PC-3 (cell line): ENCODE measurements at regions not wholly inside any gene's neighbourhood (a gene's known extent, or its start where the extent isn't known, plus 50 kb on each side); places are given as distances from the start of the nearest gene placed in this dataset.

Experiments used
- CTCF ChIP-seq: fragments of 300-600 bp; sonication (generic); conservative IDR thresholded peaks from 2 replicates; pipeline ENCODE4 v1.5.1; 2017; ENCODE audit warnings: antibody characterized with exemption, low read depth, mild to moderate bottlenecking, low read length
- EZH2 ChIP-seq: fragments of 300-600 bp; sonication (generic); IDR thresholded peaks from one replicate; pipeline ENCODE4 v1.6.1; 2017; ENCODE audit warnings: antibody characterized with exemption, mild to moderate bottlenecking, low read length; ENCODE audit not compliant: unreplicated experiment
- EZH2phosphoT487 ChIP-seq: fragments of 300-600 bp; sonication (generic); IDR thresholded peaks from 2 replicates; pipeline ENCODE4 v1.6.1; 2018; ENCODE audit warnings: mild to moderate bottlenecking, antibody characterized with exemption, low read length, borderline replicate concordance

- TF ChIP-seq CTCF, result no peak
- no peak for TF ChIP-seq EZH2phosphoT487
- no peak for TF ChIP-seq EZH2
These were observed 266.8 kb downstream of the TTC6 start for GRCh38 chr14:37862263-37862662.
